ENCODE measurements at regions not wholly inside any gene's neighbourhood (a gene's known extent, or its start where the extent isn't known, plus 50 kb on each side); places are given as distances from the start of the nearest gene placed in this dataset.
A peak's percentile ranks its signal among the peaks of the same experiment; 100 is the strongest.

DNA sequence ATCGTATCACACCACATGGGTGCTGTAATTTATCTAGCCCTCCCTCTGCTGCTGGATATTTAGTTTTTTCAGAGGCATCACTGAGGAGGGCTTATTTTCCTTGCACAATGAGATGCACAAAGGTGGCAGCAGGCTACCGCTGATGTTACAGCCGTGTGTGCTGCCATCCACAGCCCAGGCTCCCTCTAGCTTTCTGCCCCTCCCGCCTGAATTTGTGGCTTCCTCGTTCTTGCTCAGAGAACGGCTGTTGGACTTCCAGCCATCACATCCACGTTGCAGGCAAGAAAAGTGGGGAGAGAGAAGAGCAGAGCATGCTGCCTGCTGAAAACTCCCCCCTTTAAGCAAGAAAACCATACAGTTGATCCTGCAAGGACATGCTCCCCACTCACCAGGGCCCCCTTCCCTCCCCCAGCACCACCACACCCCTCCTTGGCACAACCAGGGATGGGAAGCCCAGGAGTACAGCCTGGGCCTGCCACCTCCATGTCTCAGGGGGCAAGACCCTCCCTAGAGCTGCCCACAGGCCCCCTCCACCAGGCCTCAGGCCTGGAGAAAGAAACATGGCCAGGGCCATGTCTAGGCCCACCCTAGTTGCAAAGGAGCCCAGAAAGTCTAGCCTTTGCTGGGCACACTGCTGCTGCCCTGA lies 102.6 kb downstream of the MRPL14 start:
- TF ChIP-seq RCOR1 (conservative IDR thresholded peaks at IDR 0.05; ENCODE audit: low read depth, low read length), result no peak
- TF ChIP-seq CTCF (IDR thresholded peaks at IDR 0.05 in 2 of 3, conservative IDR thresholded peaks at IDR 0.05 in 1 of 3; ENCODE audit: control insufficient read depth in 2 of 3, extremely low read depth in 1 of 3, insufficient read depth in 1 of 3, low read depth in 3 of 3, low read length in 3 of 3), result peak in 1 of 3 experiments; percentile 24; a peak in 2 of 6 replicates
- no peak for TF ChIP-seq POLR2AphosphoS5 (IDR thresholded peaks at IDR 0.05; ENCODE audit: low read length)
- no peak for TF ChIP-seq POLR2A (IDR thresholded peaks at IDR 0.05; ENCODE audit: low read depth, low read length)
- TF ChIP-seq SMARCA5 (IDR thresholded peaks at IDR 0.05), result no peak
- TF ChIP-seq TAF1 (IDR thresholded peaks at IDR 0.05; ENCODE audit: borderline replicate concordance, low read depth, low read length), result no peak
